ENCODE measurements at regions not wholly inside any gene's neighbourhood (a gene's known extent, or its start where the extent isn't known, plus 50 kb on each side); places are given as distances from the start of the nearest gene placed in this dataset.

DNA sequence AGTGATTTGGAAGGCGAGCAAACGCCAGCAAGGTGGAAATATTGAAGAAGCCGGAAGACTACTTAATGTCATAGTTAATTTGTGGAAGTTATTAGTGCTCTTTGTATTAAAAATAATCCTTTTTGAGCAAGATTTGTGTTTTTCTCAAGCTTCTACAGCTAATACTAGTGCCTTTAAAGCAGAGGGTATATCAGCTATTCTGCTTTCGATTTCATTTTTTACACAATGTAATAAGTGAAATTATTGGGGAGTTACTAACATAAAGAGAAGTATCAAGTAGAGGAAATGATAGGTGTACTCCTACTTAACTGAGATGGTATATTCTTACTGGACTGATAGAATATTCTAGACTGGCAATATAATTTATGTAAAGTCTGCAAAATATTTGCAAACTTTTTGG, 392.4 kb upstream of the DCN start:
- TF ChIP-seq TAF1 (conservative IDR thresholded peaks at IDR 0.05): no peak
- TF ChIP-seq, protein P1, sequence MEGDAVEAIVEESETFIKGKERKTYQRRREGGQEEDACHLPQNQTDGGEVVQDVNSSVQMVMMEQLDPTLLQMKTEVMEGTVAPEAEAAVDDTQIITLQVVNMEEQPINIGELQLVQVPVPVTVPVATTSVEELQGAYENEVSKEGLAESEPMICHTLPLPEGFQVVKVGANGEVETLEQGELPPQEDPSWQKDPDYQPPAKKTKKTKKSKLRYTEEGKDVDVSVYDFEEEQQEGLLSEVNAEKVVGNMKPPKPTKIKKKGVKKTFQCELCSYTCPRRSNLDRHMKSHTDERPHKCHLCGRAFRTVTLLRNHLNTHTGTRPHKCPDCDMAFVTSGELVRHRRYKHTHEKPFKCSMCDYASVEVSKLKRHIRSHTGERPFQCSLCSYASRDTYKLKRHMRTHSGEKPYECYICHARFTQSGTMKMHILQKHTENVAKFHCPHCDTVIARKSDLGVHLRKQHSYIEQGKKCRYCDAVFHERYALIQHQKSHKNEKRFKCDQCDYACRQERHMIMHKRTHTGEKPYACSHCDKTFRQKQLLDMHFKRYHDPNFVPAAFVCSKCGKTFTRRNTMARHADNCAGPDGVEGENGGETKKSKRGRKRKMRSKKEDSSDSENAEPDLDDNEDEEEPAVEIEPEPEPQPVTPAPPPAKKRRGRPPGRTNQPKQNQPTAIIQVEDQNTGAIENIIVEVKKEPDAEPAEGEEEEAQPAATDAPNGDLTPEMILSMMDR (IDR thresholded peaks at IDR 0.05; ENCODE audit: low read depth, low read length, missing input control): no peak
- no peak for TF ChIP-seq YY1 (IDR thresholded peaks at IDR 0.05)
- no peak for TF ChIP-seq GABPA (IDR thresholded peaks at IDR 0.05 in 1 of 2, conservative IDR thresholded peaks at IDR 0.05 in 1 of 2)
- TF ChIP-seq, protein P2, sequence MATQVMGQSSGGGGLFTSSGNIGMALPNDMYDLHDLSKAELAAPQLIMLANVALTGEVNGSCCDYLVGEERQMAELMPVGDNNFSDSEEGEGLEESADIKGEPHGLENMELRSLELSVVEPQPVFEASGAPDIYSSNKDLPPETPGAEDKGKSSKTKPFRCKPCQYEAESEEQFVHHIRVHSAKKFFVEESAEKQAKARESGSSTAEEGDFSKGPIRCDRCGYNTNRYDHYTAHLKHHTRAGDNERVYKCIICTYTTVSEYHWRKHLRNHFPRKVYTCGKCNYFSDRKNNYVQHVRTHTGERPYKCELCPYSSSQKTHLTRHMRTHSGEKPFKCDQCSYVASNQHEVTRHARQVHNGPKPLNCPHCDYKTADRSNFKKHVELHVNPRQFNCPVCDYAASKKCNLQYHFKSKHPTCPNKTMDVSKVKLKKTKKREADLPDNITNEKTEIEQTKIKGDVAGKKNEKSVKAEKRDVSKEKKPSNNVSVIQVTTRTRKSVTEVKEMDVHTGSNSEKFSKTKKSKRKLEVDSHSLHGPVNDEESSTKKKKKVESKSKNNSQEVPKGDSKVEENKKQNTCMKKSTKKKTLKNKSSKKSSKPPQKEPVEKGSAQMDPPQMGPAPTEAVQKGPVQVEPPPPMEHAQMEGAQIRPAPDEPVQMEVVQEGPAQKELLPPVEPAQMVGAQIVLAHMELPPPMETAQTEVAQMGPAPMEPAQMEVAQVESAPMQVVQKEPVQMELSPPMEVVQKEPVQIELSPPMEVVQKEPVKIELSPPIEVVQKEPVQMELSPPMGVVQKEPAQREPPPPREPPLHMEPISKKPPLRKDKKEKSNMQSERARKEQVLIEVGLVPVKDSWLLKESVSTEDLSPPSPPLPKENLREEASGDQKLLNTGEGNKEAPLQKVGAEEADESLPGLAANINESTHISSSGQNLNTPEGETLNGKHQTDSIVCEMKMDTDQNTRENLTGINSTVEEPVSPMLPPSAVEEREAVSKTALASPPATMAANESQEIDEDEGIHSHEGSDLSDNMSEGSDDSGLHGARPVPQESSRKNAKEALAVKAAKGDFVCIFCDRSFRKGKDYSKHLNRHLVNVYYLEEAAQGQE (IDR thresholded peaks at IDR 0.05): no peak
- TF ChIP-seq ZBTB33 (IDR thresholded peaks at IDR 0.05): no peak

Data from liver (tissue), 3 donors.